ENCODE measurements at regions not wholly inside any gene's neighbourhood (a gene's known extent, or its start where the extent isn't known, plus 50 kb on each side); places are given as distances from the start of the nearest gene placed in this dataset.

- H3K27me3 ChIP-seq (ENCODE audit: control insufficient read depth, insufficient read depth, low read length): no peaks in the 10 kb centered on the region
- FAIRE-seq (no peak), DNase-seq (ENCODE audit: low read depth) (no peak)
- no peak for TF ChIP-seq CTCF (IDR thresholded peaks at IDR 0.05; ENCODE audit: insufficient read depth, low read length, severe bottlenecking)
- no peak overlapping the region for H3K4me3 ChIP-seq (ENCODE audit: low read depth, low read length)
- H3K36me3 ChIP-seq (ENCODE audit: control insufficient read depth, insufficient read depth, low read length): no peaks in the 10 kb centered on the region
Observed at GRCh38 chr3:70763894-70764293, 451.5 kb upstream of the MDFIC2 start.

- DNase-seq (ENCODE audit: low read depth) (no peak), FAIRE-seq (no peak)
- H3K4me3 ChIP-seq (ENCODE audit: low read depth, low read length): no peak overlapping the region
- no peak for TF ChIP-seq CTCF (IDR thresholded peaks at IDR 0.05; ENCODE audit: insufficient read depth, low read length, severe bottlenecking)
- no peaks in the 10 kb centered on the region for H3K27me3 ChIP-seq (ENCODE audit: control insufficient read depth, insufficient read depth, low read length)
- H3K36me3 ChIP-seq (ENCODE audit: control insufficient read depth, insufficient read depth, low read length): no peaks in the 10 kb centered on the region
Observed at GRCh38 chr3:70757658-70758057, 445.2 kb upstream of the MDFIC2 start.

GRCh38 chr3:70755526-70755925, 443.1 kb upstream of the MDFIC2 start:
- FAIRE-seq (no peak), DNase-seq (ENCODE audit: low read depth) (no peak)
- no peaks in the 10 kb centered on the region for H3K27me3 ChIP-seq (ENCODE audit: control insufficient read depth, insufficient read depth, low read length)
- no peaks in the 10 kb centered on the region for H3K36me3 ChIP-seq (ENCODE audit: control insufficient read depth, insufficient read depth, low read length)
- no peak for TF ChIP-seq CTCF (IDR thresholded peaks at IDR 0.05; ENCODE audit: insufficient read depth, low read length, severe bottlenecking)
- no peak overlapping the region for H3K4me3 ChIP-seq (ENCODE audit: low read depth, low read length)

GRCh38 chr3:70754314-70754713, 441.9 kb upstream of the MDFIC2 start:
- H3K4me3 ChIP-seq (ENCODE audit: low read depth, low read length): no peak overlapping the region
- TF ChIP-seq CTCF (IDR thresholded peaks at IDR 0.05; ENCODE audit: insufficient read depth, low read length, severe bottlenecking): no peak
- H3K36me3 ChIP-seq (ENCODE audit: control insufficient read depth, insufficient read depth, low read length): no peaks in the 10 kb centered on the region
- DNase-seq (ENCODE audit: low read depth): peak; percentile 53
- H3K27me3 ChIP-seq (ENCODE audit: control insufficient read depth, insufficient read depth, low read length): no peaks in the 10 kb centered on the region
- no peak for FAIRE-seq

GRCh38 chr3:70753572-70753971, 441.1 kb upstream of the MDFIC2 start:
- peak; percentile 31 for TF ChIP-seq CTCF (IDR thresholded peaks at IDR 0.05; ENCODE audit: insufficient read depth, low read length, severe bottlenecking)
- no peak for DNase-seq (ENCODE audit: low read depth)
- H3K4me3 ChIP-seq (ENCODE audit: low read depth, low read length): no peak overlapping the region
- FAIRE-seq: no peak
- H3K36me3 ChIP-seq (ENCODE audit: control insufficient read depth, insufficient read depth, low read length): no peaks in the 10 kb centered on the region
- H3K27me3 ChIP-seq (ENCODE audit: control insufficient read depth, insufficient read depth, low read length): no peaks in the 10 kb centered on the region

GRCh38 chr3:70752051-70752450, 439.6 kb upstream of the MDFIC2 start:
- no peak for FAIRE-seq
- Histone ChIP-seq H3K36me3 (ENCODE audit: control insufficient read depth, insufficient read depth, low read length) (no peaks in the 10 kb centered on the region), H3K27me3 (ENCODE audit: control insufficient read depth, insufficient read depth, low read length) (no peaks in the 10 kb centered on the region), H3K4me3 (ENCODE audit: low read depth, low read length) (no peak overlapping the region)
- DNase-seq (ENCODE audit: low read depth): no peak
- TF ChIP-seq CTCF (IDR thresholded peaks at IDR 0.05; ENCODE audit: insufficient read depth, low read length, severe bottlenecking): no peak
